ENCODE measurements at regions not wholly inside any gene's neighbourhood (a gene's known extent, or its start where the extent isn't known, plus 50 kb on each side); places are given as distances from the start of the nearest gene placed in this dataset.

DNA sequence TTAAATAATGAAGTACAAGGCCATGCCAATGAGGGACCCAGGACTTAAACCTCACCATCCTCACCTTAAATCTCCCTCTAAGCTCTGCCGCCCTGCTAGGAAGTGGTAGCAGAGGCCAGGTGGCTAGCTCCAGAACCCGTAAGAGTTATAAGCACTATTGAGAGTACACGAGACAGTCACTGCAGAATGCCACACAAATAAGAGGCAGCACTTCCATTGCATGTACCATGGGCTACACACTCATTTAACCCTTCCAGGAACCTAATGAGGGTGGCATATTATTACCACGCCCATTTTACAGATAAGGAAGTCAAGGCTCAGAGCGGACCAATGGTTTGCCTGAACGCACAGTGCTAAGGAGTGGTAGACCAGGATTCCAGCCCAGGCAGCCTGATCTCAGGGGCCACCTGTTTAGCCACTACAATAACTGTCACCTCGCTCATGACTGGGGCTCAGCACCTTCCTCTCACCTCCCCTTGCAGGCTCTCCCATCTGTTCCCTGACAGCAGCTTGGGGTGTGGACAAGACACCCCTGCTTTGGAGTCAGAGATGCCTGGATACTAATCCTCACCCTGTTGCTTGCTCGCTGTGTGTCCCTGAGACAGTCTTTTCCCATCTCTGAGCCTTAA, 54.8 kb upstream of the ID3 start:
- DNase-seq, result no peak

DNA sequence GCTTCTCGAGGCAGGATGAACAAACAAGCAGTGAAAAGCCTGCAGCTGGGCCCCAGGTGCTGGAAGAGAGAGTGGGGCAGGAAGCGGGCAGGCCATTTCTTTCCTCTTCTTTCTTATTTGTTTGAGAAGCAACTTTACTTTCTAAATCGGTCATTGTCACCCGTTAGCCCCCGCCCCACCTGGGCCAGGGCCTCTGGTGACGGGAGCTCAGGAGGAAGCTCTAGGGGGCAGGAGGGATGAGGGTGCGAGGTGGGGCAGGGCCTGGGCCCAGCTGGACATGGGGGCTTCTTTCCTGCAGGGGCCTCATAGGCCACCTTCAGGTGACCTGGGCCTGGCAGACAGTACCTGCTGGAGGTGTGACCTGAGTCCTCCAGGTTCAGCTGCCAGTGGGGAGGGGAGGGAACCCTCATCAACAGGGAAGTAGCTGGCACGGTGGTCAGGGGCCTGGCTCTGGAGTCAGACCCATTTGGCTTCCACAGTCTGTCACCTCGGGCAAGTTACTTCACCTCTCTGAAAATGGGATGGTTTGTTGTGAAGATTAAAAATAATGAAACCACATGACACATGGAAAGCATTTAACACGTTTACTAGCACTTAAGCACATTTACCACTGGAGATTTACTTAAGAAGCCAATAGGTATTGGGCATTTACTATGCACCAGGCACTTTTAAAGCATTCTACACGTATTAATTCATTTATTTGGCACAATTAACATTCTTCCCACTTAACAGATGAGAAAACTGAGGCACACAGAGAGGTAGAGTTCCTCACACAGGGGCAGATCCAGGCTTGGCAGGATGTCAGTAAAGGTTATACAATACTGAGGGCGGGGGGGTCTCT, 54.1 kb upstream of the ID3 start:
- DNase-seq, result no peak

DNA sequence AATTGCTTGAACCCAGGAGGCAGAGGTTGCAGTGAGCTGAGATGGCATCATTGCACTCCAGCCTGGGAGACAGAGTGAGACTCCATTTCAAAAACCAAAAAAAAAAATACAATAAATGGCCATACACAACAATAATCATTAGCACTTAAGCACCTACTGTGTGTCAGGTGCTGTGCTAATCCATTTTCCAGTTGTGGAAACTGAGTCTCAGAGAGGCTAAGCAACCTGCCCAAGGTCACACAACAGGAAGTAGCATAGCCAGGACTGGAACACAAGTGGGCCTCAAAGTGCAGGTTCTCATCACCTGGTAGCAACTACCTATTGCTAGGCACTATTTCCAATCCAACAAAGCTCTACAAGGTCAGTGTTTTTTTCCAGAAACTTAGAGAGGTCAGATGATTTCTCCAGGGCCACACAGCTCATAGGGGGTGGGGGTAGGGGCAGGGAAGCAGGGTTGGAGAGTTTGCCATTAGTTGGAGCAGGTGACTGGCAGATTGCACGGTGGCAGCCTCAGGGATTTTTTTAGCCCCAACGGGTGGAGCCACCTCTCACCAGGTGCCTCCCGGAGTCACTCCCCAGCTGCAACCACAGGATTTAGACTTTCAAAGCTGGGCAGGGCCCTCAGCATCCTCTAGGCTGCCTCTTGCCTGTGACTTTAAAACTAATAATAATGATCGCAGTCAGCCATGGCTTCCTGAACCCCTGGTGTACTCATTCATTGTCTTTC, 52.5 kb upstream of the ID3 start:
- DNase-seq, result no peak

DNA sequence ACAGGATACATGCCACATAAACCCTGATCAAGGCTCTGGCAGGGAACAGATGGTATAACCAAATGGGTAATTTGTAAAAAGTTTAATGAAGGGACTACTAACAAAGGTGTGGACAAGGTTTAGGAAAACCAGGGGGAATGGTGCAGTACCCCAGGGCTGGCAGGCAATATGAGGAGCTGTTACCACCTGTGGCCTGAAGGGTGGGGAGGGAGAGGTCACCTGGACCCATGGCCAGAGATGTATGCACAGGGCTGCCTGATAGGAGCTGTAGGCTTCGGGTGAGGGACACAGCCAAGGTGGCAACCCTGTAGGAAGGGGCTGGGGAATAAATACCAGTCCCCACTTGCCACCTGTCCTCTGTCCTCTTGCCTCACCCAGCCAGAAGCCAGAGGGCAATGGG, 51.4 kb upstream of the ID3 start:
- peak in 1 of 2 experiments; percentile 46 for DNase-seq

DNA sequence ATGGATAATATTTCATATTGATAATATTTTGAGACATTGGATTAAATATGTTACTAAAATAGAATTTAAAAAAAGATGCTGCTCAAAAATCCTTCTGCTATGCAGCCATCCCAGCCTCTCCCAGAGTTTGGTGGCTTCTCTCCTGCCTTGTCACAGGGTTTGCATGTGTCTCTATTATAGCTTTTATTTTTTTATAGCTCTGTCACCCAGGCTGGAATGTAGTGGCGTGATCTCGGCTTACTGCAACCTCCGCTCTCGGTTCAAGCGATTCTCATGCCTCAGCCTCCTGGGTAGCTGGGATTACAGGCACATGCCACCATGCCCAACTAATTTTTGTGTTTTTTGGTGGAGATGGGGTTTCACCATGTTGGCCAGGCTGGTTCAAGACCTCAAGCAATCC, 50.7 kb upstream of the ID3 start:
- no peak for DNase-seq
